ENCODE measurements at regions not wholly inside any gene's neighbourhood (a gene's known extent, or its start where the extent isn't known, plus 50 kb on each side); places are given as distances from the start of the nearest gene placed in this dataset.

DNA sequence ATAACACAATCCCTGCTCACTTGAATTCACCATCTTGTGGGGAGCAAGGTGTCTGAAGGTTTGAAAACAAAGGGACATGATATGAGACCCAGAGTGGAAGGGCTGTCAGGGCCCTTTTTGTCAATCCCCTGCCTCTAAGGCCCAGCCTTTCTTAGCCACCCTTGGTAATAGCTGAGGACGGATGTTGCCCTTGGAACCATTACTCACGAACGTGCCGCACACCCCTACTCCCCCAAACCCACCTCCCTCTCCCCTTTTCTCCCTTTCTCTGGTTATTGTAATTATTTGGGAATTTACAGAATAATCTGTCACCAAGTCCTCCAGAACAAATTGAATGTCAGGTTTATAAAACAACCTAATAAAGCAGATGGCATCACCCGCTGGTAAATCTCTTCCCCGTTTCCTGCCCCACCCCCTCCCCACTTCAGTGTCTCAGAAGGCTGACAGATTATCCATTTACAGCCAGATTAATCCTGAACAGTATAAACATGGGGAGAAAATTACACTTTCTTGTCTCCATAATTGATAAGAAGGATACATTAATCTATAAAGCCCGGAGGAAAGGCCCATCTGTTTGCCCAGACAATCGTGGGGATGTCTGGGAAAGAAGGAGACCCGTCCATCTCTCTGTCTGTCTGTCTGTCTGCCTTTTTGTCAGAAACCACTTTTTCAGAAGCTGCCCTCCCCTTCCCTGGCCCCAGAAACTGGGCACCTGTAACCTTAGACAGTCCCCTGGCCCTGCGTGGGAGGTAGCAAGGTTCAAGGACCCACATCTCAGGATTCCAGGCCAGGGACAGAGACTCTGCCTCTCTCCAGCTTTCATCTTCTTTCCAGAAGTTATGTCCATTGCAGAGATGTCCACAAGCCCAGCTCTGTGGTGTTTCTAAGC, 60.6 kb upstream of the CD34 start:
- intact Hi-C loops (cut with DNase I), result no loop called here
- ATAC-seq (peak in 1 of 4 donors; percentile 24), FAIRE-seq (no peak), DNase-seq (no peak)
- 61 to 64% methylated on average over 10 of the region's 10 CpGs for WGBS, 2 donors
- Histone ChIP-seq H3K27me3 (no peaks in the 10 kb centered on the region), H3K4me3 (no peak overlapping the region), H3K4me1 (no peaks in the 10 kb centered on the region), H3K27ac (no peak overlapping the region), H3K9me3 (no peaks in the 10 kb centered on the region), H3K36me3 (no peaks in the 10 kb centered on the region)
- TF ChIP-seq, protein P1, sequence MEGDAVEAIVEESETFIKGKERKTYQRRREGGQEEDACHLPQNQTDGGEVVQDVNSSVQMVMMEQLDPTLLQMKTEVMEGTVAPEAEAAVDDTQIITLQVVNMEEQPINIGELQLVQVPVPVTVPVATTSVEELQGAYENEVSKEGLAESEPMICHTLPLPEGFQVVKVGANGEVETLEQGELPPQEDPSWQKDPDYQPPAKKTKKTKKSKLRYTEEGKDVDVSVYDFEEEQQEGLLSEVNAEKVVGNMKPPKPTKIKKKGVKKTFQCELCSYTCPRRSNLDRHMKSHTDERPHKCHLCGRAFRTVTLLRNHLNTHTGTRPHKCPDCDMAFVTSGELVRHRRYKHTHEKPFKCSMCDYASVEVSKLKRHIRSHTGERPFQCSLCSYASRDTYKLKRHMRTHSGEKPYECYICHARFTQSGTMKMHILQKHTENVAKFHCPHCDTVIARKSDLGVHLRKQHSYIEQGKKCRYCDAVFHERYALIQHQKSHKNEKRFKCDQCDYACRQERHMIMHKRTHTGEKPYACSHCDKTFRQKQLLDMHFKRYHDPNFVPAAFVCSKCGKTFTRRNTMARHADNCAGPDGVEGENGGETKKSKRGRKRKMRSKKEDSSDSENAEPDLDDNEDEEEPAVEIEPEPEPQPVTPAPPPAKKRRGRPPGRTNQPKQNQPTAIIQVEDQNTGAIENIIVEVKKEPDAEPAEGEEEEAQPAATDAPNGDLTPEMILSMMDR (IDR thresholded peaks at IDR 0.05), result no peak

- no peak overlapping the region for H3K27ac ChIP-seq
- intact Hi-C loops (cut with DNase I), result no loop called here
Observed at GRCh38 chr1:207970329-207971233, 59.7 kb upstream of the CD34 start.

GRCh38 chr1:207969528-207969927, 58.6 kb upstream of the CD34 start:
- intact Hi-C loops (cut with DNase I), result loop anchor here in 1 of 3 donors (10.0 kb wide), 1 partner anchor 145 kb away; no protein-coding TSS in a partner anchor
- DNase-seq, result no peak
- Histone ChIP-seq H3K27ac (no peak overlapping the region), H3K9me3 (no peaks in the 10 kb centered on the region), H3K36me3 (no peaks in the 10 kb centered on the region), H3K27me3 (no peaks in the 10 kb centered on the region), H3K4me1 (peaks cover under 1 to 5% (median 3%) of the 10 kb centered on the region in 3 donors), H3K4me3 (no peak overlapping the region)
- 93 to 95% methylated on average over 2 of the region's 2 CpGs for WGBS, 2 donors
- FAIRE-seq, result no peak
- no peak for ATAC-seq
- TF ChIP-seq, protein P1 (IDR thresholded peaks at IDR 0.05), result no peak

More at GRCh38 chr1:207970329-207971233, 59.7 kb upstream of the CD34 start:
- WGBS, 2 donors, result 80 to 82% methylated on average over 16 of the region's 16 CpGs
- FAIRE-seq (no peak), ATAC-seq (no peak), DNase-seq (no peak)
- Histone ChIP-seq H3K4me1 (no peaks in the 10 kb centered on the region), H3K27me3 (no peaks in the 10 kb centered on the region), H3K9me3 (no peaks in the 10 kb centered on the region), H3K4me3 (no peak overlapping the region), H3K36me3 (no peaks in the 10 kb centered on the region)
- TF ChIP-seq, protein P1 (IDR thresholded peaks at IDR 0.05), result no peak

GRCh38 chr1:207968521-207969009, 57.6 kb upstream of the CD34 start:
- H3K36me3 ChIP-seq, result no peaks in the 10 kb centered on the region
- H3K4me3 ChIP-seq, result no peak overlapping the region
- 74 to 78% methylated on average over 5 of the region's 5 CpGs for WGBS, 2 donors
- TF ChIP-seq, protein P1 (IDR thresholded peaks at IDR 0.05), result no peak
- H3K27me3 ChIP-seq, result no peaks in the 10 kb centered on the region
- no peaks in the 10 kb centered on the region for H3K9me3 ChIP-seq
- DNase-seq (no peak), ATAC-seq (no peak), FAIRE-seq (no peak)
- intact Hi-C loops (cut with DNase I), result loop anchor here in 1 of 3 donors (10.0 kb wide), 1 partner anchor 144 kb away; no protein-coding TSS in a partner anchor
- no peak overlapping the region for H3K27ac ChIP-seq
- peaks cover 6 to 10% (median 7%) of the 10 kb centered on the region in 3 donors for H3K4me1 ChIP-seq

Measured in pancreas (tissue), 10 donors.